VCaP (cell line): ENCODE measurements at regions not wholly inside any gene's neighbourhood (a gene's known extent, or its start where the extent isn't known, plus 50 kb on each side); places are given as distances from the start of the nearest gene placed in this dataset.

Source experiments
- H3K27ac ChIP-seq: fragments of 450-650 bp; 2 replicates; pipeline ENCODE4 v1.5.1; 2017
- TF ChIP-seq, protein P1 (sequence below): fragments of 450-650 bp; conservative IDR thresholded peaks from 2 replicates; pipeline ENCODE4 v1.5.1; 2017; ENCODE audit warnings: mild to moderate bottlenecking, moderate library complexity

GRCh38 chr20:11469795-11470435, 447.8 kb upstream of the BTBD3 start:
- no peak overlapping the region for H3K27ac ChIP-seq
- TF ChIP-seq, protein P1, sequence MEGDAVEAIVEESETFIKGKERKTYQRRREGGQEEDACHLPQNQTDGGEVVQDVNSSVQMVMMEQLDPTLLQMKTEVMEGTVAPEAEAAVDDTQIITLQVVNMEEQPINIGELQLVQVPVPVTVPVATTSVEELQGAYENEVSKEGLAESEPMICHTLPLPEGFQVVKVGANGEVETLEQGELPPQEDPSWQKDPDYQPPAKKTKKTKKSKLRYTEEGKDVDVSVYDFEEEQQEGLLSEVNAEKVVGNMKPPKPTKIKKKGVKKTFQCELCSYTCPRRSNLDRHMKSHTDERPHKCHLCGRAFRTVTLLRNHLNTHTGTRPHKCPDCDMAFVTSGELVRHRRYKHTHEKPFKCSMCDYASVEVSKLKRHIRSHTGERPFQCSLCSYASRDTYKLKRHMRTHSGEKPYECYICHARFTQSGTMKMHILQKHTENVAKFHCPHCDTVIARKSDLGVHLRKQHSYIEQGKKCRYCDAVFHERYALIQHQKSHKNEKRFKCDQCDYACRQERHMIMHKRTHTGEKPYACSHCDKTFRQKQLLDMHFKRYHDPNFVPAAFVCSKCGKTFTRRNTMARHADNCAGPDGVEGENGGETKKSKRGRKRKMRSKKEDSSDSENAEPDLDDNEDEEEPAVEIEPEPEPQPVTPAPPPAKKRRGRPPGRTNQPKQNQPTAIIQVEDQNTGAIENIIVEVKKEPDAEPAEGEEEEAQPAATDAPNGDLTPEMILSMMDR = no peak

- TF ChIP-seq, protein P1 = no peak
- H3K27ac ChIP-seq = no peak overlapping the region
These were observed 443.7 kb upstream of the BTBD3 start for GRCh38 chr20:11473983-11474382.

GRCh38 chr20:11483697-11484096, 434.0 kb upstream of the BTBD3 start:
- H3K27ac ChIP-seq = no peak overlapping the region
- TF ChIP-seq, protein P1 = no peak

GRCh38 chr20:11484479-11484878, 433.2 kb upstream of the BTBD3 start:
- TF ChIP-seq, protein P1 = no peak
- H3K27ac ChIP-seq = no peak overlapping the region

DNA sequence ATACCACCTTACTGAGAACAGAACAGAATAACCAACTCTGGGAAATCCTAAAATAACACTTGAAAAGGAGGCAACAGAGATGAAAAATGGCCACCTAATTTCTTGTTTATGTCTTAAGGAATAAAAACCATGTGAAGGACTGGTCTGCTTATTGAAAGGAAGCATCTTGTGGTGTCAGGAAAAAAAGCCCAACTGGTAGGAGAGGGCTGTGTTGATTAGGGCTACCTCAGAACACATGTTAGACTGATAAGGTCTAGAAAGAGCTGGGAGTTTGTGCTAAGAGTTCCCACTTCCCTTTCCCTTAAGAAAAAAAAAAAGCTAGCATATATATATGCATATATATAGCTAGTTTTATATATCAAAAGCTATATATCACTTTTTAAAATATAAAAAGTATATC, 425.3 kb upstream of the BTBD3 start:
- TF ChIP-seq, protein P1 = no peak

GRCh38 chr20:11492846-11493245, 424.8 kb upstream of the BTBD3 start:
- TF ChIP-seq, protein P1 = no peak
- no peak overlapping the region for H3K27ac ChIP-seq

More for the DNA sequence above, 425.3 kb upstream of the BTBD3 start:
- H3K27ac ChIP-seq = no peak overlapping the region

DNA sequence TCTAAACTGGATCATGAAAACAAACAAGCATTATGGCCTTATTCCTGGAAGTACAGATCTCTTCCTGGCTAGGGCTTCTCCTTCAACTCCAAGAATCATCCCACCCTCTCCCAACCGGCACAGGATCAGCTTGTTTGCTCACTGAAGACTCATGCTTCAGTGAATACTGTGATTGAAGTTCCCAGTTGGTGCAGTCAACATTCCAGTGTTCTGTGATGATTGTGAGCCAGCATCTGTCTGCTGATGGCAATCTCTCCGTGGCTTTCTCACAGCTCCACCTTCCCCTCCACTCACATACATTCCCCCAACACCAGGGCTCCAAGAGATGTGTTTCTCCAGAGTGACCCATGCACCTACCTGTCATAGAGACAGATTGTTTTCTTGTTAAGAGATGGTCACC, 421.3 kb upstream of the BTBD3 start:
- no peak overlapping the region for H3K27ac ChIP-seq
- TF ChIP-seq, protein P1 = no peak
